GM12892 (cell line): ENCODE measurements at regions not wholly inside any gene's neighbourhood (a gene's known extent, or its start where the extent isn't known, plus 50 kb on each side); places are given as distances from the start of the nearest gene placed in this dataset.

Source experiments
- POLR2A ChIP-seq: IDR thresholded peaks from 2 replicates; pipeline ENCODE4 v1.6.1; 2011; ENCODE audit warnings: low read depth, low read length, control low read depth
- POLR2AphosphoS5 ChIP-seq: IDR thresholded peaks from 2 replicates; pipeline ENCODE4 v1.6.1; 2011; ENCODE audit warnings: low read depth, low read length, control low read depth
- TAF1 ChIP-seq: IDR thresholded peaks from 2 replicates; pipeline ENCODE4 v1.6.1; 2011; ENCODE audit warnings: low read depth, mild to moderate bottlenecking, control low read depth, low read length, borderline replicate concordance

GRCh38 chr5:91787718-91788117 is 404.6 kb upstream of the ARRDC3 start:
- TF ChIP-seq POLR2AphosphoS5 (no peak), TAF1 (no peak), POLR2A (no peak)
